Coronary artery (tissue), 2 donors: ENCODE measurements at regions not wholly inside any gene's neighbourhood (a gene's known extent, or its start where the extent isn't known, plus 50 kb on each side); places are given as distances from the start of the nearest gene placed in this dataset.

Experiments used
- DNase-seq: peaks from one replicate; pipeline ENCODE4 v3.0.0-alpha.2; 2017; ENCODE audit warnings: low spot score
- H3K27ac ChIP-seq, 2 donors: fragments of 200-600 bp; sonication (generic); one replicate each; pipeline ENCODE4 v1.5.1; 2016 to 2019
- H3K4me3 ChIP-seq: fragments of 200-600 bp; sonication (generic); 2 replicates; pipeline ENCODE4 v1.5.1; 2016; ENCODE audit warnings: mild to moderate bottlenecking, moderate library complexity
- TF ChIP-seq, protein P1 (sequence below): fragments of 200-600 bp; sonication (generic); IDR thresholded peaks from one replicate; pipeline ENCODE4 v1.5.1; 2019; ENCODE audit warnings: antibody characterized with exemption

DNA sequence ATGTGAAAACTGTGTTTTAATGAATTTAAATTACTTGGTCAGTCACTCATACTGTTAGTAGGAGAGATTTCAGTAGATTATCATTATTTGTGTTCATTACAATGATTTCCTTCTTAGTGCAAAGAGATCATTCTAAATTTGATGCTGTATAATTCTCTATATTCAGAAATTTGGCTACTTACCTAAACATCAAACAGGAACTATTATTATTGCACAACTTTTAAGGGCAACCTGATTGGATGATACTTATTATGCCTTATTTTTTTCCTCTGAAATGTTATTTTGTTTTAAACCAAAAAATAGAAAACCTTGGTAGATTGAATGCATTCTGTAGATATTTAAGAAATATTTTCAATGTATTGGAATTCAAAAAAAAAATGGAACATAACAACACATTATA, 436.4 kb upstream of the PCDH15 start:
- TF ChIP-seq, protein P1, sequence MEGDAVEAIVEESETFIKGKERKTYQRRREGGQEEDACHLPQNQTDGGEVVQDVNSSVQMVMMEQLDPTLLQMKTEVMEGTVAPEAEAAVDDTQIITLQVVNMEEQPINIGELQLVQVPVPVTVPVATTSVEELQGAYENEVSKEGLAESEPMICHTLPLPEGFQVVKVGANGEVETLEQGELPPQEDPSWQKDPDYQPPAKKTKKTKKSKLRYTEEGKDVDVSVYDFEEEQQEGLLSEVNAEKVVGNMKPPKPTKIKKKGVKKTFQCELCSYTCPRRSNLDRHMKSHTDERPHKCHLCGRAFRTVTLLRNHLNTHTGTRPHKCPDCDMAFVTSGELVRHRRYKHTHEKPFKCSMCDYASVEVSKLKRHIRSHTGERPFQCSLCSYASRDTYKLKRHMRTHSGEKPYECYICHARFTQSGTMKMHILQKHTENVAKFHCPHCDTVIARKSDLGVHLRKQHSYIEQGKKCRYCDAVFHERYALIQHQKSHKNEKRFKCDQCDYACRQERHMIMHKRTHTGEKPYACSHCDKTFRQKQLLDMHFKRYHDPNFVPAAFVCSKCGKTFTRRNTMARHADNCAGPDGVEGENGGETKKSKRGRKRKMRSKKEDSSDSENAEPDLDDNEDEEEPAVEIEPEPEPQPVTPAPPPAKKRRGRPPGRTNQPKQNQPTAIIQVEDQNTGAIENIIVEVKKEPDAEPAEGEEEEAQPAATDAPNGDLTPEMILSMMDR: no peak
- no peak for DNase-seq
- Histone ChIP-seq H3K27ac (no peak overlapping the region), H3K4me3 (no peak overlapping the region)

DNA sequence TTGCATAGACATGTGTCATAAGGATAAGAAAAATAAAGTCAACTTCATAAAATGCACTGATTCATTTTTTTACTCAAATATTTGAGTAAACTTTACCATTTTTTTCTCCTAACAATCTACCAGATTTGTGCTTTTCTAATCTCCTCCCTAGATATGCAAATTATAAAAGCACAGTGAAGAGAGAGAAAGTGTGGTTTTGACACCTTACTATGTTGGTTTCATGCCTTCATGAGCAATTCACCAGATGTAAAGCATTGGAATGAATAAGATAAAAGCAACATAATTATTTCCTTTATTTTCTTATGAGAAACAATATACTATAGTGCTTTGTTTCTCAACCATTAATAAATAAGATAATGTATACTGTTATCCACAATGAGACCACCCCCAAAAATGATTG, 432.5 kb upstream of the PCDH15 start:
- TF ChIP-seq, protein P1: no peak
- Histone ChIP-seq H3K27ac (no peak overlapping the region), H3K4me3 (no peak overlapping the region)
- no peak for DNase-seq

DNA sequence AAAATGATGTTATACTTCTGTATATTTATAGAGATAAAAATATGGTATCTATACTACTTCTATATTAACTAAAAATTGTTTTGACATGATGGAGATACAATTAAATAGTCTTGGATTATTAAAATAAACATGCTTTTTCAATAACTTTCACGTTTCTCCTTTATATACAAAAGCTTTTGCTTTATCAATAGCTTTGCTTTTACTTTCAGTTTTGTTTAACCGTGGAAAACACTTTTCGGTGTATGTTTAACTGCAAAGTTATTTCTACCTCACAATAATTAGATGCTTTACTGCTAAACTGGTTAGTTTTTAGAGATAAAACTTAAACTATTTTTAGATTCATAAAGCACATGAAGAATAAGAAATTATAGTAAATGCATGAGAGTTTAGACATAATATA, 432.1 kb upstream of the PCDH15 start:
- Histone ChIP-seq H3K27ac (no peak overlapping the region), H3K4me3 (no peak overlapping the region)
- TF ChIP-seq, protein P1: no peak
- DNase-seq: no peak

DNA sequence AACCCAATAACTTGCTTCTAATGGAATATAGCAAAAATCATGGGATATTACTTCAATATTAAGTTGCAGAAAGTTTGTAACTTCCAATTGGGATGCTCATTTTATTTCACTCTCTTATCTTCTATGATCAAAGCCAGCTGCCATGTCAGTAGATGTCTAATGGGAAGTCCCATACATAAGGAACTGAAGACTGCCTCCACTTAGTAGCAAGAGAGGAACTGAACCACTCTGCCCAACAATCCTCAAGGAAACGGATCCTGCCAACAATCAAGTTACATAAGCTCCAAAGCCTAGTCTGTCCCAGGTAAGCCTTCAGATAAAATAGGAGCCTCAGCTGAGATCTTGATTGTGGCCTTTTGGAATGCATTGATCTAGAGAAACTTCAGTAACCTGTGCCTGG, 431.5 kb upstream of the PCDH15 start:
- Histone ChIP-seq H3K27ac (no peak overlapping the region), H3K4me3 (no peak overlapping the region)
- no peak for DNase-seq
- TF ChIP-seq, protein P1: no peak

DNA sequence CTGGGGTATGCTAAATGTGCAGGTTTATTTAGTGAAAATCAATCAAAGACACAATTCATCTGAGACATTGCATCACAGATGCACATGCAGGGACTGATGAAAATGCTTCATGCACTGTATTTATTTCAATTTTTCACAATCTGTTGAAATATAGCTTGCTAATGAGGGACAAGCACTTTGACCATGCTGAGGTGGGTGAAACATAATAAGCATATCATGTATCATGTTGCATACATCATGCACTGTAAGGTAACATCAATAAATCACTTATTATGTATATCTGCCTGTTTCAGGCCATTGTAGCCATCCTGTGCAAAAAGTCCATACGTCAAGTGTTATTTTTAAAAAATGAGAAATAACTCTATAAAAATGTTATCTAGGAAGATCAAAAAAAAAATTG, 426.9 kb upstream of the PCDH15 start:
- DNase-seq: no peak
- TF ChIP-seq, protein P1: no peak
- Histone ChIP-seq H3K27ac (no peak overlapping the region), H3K4me3 (no peak overlapping the region)

DNA sequence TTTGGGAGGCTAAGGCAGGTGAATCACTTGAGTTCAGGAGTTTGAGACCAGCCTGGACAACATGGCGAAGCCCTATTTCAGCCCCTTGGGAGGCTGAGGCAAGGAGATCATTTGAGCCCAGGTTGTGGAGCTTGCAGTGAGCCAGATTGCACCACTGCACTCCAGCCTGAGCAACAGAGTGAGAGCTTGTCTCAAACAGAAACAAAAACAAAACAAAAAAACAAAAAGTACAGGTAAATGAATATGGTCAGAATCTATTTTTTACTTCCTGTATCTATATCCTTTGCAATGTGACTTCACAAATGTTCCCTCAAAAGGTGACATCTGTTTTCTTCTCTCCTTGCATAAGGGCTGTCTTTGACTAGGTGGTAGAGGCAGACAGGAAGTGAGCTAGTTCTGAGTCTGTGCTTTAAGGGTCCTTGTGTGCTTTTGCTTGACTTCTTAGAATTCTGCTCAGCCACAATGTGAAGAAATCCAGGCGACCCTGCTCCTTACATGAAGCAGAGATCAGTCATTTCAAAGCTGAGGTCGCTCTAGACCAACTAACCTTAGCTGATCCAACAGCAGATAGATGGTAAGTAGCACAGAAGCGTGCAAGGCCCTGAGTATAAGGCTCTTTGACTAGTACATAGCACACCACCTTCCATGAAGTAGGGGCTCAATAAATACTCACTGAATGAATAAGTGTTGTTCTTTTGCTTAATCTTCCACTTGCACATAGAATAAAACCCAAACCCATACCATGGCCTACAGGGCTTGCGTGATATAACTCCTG, 423.2 kb upstream of the PCDH15 start:
- Histone ChIP-seq H3K27ac (no peak overlapping the region), H3K4me3 (no peak overlapping the region)
- TF ChIP-seq, protein P1: no peak
- no peak for DNase-seq

DNA sequence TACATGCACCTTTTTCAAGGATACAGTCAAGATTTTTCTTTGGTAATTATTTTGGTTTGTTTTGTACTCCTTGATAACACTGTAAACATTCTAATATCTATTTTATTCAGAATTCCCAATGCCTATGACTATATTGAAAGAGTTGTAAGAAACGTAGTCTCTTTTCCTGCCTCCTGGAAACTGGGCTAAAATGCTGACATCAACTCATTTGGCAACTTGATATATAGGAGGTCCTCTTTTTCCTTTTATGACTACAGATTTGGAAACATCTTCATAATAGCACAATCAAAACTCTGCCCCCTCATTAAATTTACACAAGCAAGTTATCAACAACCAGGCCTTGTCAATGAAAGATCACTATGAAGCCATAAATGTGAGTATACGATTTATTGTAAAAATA, 422.3 kb upstream of the PCDH15 start:
- TF ChIP-seq, protein P1: no peak
- no peak for DNase-seq
- Histone ChIP-seq H3K4me3 (no peak overlapping the region), H3K27ac (no peak overlapping the region)
